Neural cell (in vitro differentiated cells): ENCODE measurements at regions not wholly inside any gene's neighbourhood (a gene's known extent, or its start where the extent isn't known, plus 50 kb on each side); places are given as distances from the start of the nearest gene placed in this dataset.

Source experiments
- H2AFZ ChIP-seq: fragments of 200-600, 300-800 bp; sonication (generic), shearing (Covaris generic); 2 replicates; pipeline ENCODE4 v1.6.0; 2014; ENCODE audit warnings: low read depth, mild to moderate bottlenecking, antibody characterized with exemption, low read length, moderate library complexity
- H3F3A ChIP-seq: fragments of 200-600 bp; shearing (Covaris generic); 2 replicates; pipeline ENCODE4 v1.6.1; 2016; ENCODE audit warnings: mild to moderate bottlenecking, moderate library complexity, mixed read lengths, antibody characterized with exemption, low read length; ENCODE audit not compliant: insufficient read depth, poor library complexity, severe bottlenecking
- H3K27ac ChIP-seq: fragments of 200-600, 300-800 bp; sonication (generic), shearing (Covaris generic); 2 replicates; pipeline ENCODE4 v1.5.1; 2014; ENCODE audit warnings: mild to moderate bottlenecking, low read length, moderate library complexity
- H3K27me3 ChIP-seq: fragments of 300-800, 200-600 bp; sonication (generic), shearing (Covaris generic); 2 replicates; pipeline ENCODE4 v1.6.0; 2014; ENCODE audit warnings: mild to moderate bottlenecking, low read depth, low read length, moderate library complexity; ENCODE audit not compliant: insufficient read depth
- H3K36me3 ChIP-seq: fragments of 300-800, 200-600 bp; sonication (generic), shearing (Covaris generic); 2 replicates; pipeline ENCODE4 v1.5.1; 2014; ENCODE audit warnings: mild to moderate bottlenecking, antibody characterized with exemption, low read length, moderate library complexity; ENCODE audit not compliant: insufficient read depth
- H3K4me2 ChIP-seq: fragments of 300-800, 200-600 bp; sonication (generic), shearing (Covaris generic); 2 replicates; pipeline ENCODE4 v1.6.0; 2014; ENCODE audit warnings: mild to moderate bottlenecking, low read length
- H3K4me3 ChIP-seq: fragments of 300-800, 200-600 bp; sonication (generic), shearing (Covaris generic); 2 replicates; pipeline ENCODE4 v1.5.1; 2014; ENCODE audit warnings: mild to moderate bottlenecking, low read length, moderate library complexity
- H3K79me2 ChIP-seq: fragments of 200-600 bp; shearing (Covaris generic); replicated peaks from 2 replicates; pipeline ENCODE4 v1.6.0; 2014; ENCODE audit warnings: mild to moderate bottlenecking, low read length, moderate library complexity; ENCODE audit not compliant: insufficient read depth
- H3K9ac ChIP-seq: fragments of 300-800, 200-600 bp; sonication (generic), shearing (Covaris generic); 2 replicates; pipeline ENCODE4 v1.6.1; 2016; ENCODE audit warnings: mild to moderate bottlenecking, low read length, mixed read lengths
- H3K9me2 ChIP-seq: fragments of 200-600 bp; shearing (Covaris generic); 2 replicates; pipeline ENCODE4 v1.6.1; 2016; ENCODE audit warnings: mild to moderate bottlenecking, low read length, mixed read lengths; ENCODE audit not compliant: insufficient read depth
- H3K9me3 ChIP-seq: fragments of 200-600, 300-800 bp; sonication (generic), shearing (Covaris generic); 2 replicates; pipeline ENCODE4 v1.6.1; 2016; ENCODE audit warnings: mild to moderate bottlenecking, mixed run types, low read length, moderate library complexity, mixed read lengths
- H4K20me1 ChIP-seq: fragments of 200-600 bp; shearing (Covaris generic); 2 replicates; pipeline ENCODE4 v1.6.1; 2016; ENCODE audit warnings: mild to moderate bottlenecking, mixed run types; ENCODE audit not compliant: insufficient read depth
- EP300 ChIP-seq: fragments of 450-650 bp; conservative IDR thresholded peaks from 2 replicates; pipeline ENCODE4 v1.6.1; 2014; ENCODE audit warnings: antibody characterized with exemption, mild to moderate bottlenecking, moderate library complexity; ENCODE audit not compliant: poor library complexity, severe bottlenecking
- EZH2 ChIP-seq: fragments of 200-600, 300-800 bp; shearing (Covaris generic), sonication (generic); IDR thresholded peaks from 2 replicates; pipeline ENCODE4 v1.6.1; 2014; ENCODE audit warnings: antibody characterized with exemption, low read length, borderline replicate concordance, mild to moderate bottlenecking; ENCODE audit not compliant: insufficient read depth, poor library complexity, severe bottlenecking
- MXI1 ChIP-seq: fragments of 450-650 bp; conservative IDR thresholded peaks from 2 replicates; pipeline ENCODE4 v1.6.1; 2014; ENCODE audit warnings: antibody characterized with exemption, mild to moderate bottlenecking; ENCODE audit not compliant: poor library complexity, severe bottlenecking
- POLR2AphosphoS5 ChIP-seq: IDR thresholded peaks from 2 replicates; pipeline ENCODE4 v1.6.1; 2012
- RAD21 ChIP-seq: fragments of 450-650 bp; conservative IDR thresholded peaks from 2 replicates; pipeline ENCODE4 v1.6.1; 2014; ENCODE audit warnings: antibody characterized with exemption, mild to moderate bottlenecking, moderate library complexity
- REST ChIP-seq: IDR thresholded peaks from 2 replicates; pipeline ENCODE4 v1.6.1; 2012; ENCODE audit warnings: borderline replicate concordance
- SMC3 ChIP-seq: fragments of 450-650 bp; conservative IDR thresholded peaks from 2 replicates; pipeline ENCODE4 v1.6.1; 2014; ENCODE audit warnings: antibody characterized with exemption, mild to moderate bottlenecking, moderate library complexity; ENCODE audit not compliant: poor library complexity
- TAF1 ChIP-seq: IDR thresholded peaks from 2 replicates; pipeline ENCODE4 v1.6.1; 2012; ENCODE audit warnings: low read depth
- TF ChIP-seq, protein P1 (sequence below): fragments of 450-650 bp; IDR thresholded peaks from 2 replicates; pipeline ENCODE4 v1.5.1; 2014; ENCODE audit warnings: antibody characterized with exemption, mild to moderate bottlenecking, moderate library complexity; ENCODE audit not compliant: poor library complexity, severe bottlenecking

GRCh38 chr12:54765652-54766051 lies 88.7 kb upstream of the MUCL1 start:
- no peaks in the 10 kb centered on the region for H3K36me3 ChIP-seq
- no peaks in the 10 kb centered on the region for H3F3A ChIP-seq
- no peak overlapping the region for H3K9ac ChIP-seq
- H3K9me2 ChIP-seq, result no peaks in the 10 kb centered on the region
- H3K4me2 ChIP-seq, result no peak overlapping the region
- H3K9me3 ChIP-seq, result no peaks in the 10 kb centered on the region
- no peak overlapping the region for H3K4me3 ChIP-seq
- H2AFZ ChIP-seq, result no peak overlapping the region
- no peaks in the 10 kb centered on the region for H4K20me1 ChIP-seq
- H3K27me3 ChIP-seq, result no peaks in the 10 kb centered on the region
- TF ChIP-seq POLR2AphosphoS5 (no peak), TAF1 (no peak), SMC3 (no peak), EZH2 (no peak), MXI1 (no peak), REST (no peak), EP300 (no peak), RAD21 (no peak)
- TF ChIP-seq, protein P1, sequence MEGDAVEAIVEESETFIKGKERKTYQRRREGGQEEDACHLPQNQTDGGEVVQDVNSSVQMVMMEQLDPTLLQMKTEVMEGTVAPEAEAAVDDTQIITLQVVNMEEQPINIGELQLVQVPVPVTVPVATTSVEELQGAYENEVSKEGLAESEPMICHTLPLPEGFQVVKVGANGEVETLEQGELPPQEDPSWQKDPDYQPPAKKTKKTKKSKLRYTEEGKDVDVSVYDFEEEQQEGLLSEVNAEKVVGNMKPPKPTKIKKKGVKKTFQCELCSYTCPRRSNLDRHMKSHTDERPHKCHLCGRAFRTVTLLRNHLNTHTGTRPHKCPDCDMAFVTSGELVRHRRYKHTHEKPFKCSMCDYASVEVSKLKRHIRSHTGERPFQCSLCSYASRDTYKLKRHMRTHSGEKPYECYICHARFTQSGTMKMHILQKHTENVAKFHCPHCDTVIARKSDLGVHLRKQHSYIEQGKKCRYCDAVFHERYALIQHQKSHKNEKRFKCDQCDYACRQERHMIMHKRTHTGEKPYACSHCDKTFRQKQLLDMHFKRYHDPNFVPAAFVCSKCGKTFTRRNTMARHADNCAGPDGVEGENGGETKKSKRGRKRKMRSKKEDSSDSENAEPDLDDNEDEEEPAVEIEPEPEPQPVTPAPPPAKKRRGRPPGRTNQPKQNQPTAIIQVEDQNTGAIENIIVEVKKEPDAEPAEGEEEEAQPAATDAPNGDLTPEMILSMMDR, result no peak
- H3K79me2 ChIP-seq, result no peaks in the 10 kb centered on the region
- no peak overlapping the region for H3K27ac ChIP-seq

GRCh38 chr12:54762390-54762789 lies 91.9 kb upstream of the MUCL1 start:
- no peaks in the 10 kb centered on the region for H3K79me2 ChIP-seq
- no peaks in the 10 kb centered on the region for H4K20me1 ChIP-seq
- no peaks in the 10 kb centered on the region for H3K9me2 ChIP-seq
- H3K9ac ChIP-seq, result no peak overlapping the region
- no peaks in the 10 kb centered on the region for H3K36me3 ChIP-seq
- H2AFZ ChIP-seq, result no peak overlapping the region
- H3K27me3 ChIP-seq, result no peaks in the 10 kb centered on the region
- no peak overlapping the region for H3K4me3 ChIP-seq
- H3F3A ChIP-seq, result no peaks in the 10 kb centered on the region
- no peaks in the 10 kb centered on the region for H3K9me3 ChIP-seq
- H3K4me2 ChIP-seq, result no peak overlapping the region
- TF ChIP-seq POLR2AphosphoS5, result no peak
- TF ChIP-seq SMC3, result no peak
- no peak for TF ChIP-seq REST
- TF ChIP-seq, protein P1, result no peak
- no peak for TF ChIP-seq EP300
- TF ChIP-seq RAD21, result no peak
- TF ChIP-seq EZH2, result no peak
- TF ChIP-seq MXI1, result no peak
- no peak for TF ChIP-seq TAF1
- no peak overlapping the region for H3K27ac ChIP-seq
